Renal pelvis (tissue), 1 donor: ENCODE measurements at regions not wholly inside any gene's neighbourhood (a gene's known extent, or its start where the extent isn't known, plus 50 kb on each side); places are given as distances from the start of the nearest gene placed in this dataset.
"Not testable (repeated sequence)": the region's sequence is repeated elsewhere in the genome, so short reads cannot be mapped to it uniquely, and the experiment has no call there.

Experiments used
- DNase-seq: peaks from one replicate; pipeline ENCODE4 v3.0.0-alpha.2; 2013

DNA sequence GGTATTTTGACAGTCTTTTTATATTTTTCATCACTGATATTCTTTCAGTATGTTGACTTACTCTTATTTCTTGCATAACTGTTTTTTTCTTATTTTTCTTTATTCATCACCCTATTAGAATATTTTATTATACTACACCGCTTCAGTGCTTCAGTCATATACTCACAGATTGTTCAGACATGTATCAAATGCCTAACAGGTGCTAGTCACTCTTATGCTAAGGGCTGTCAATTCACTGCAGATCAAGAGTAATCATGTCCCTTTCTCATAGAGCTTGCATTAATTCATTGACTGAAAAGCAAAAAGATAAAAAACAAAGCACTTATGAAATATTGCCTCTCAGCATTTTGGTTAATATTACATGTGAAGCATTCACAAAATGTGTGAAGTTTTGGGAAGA is 1435.6 kb downstream of the STIM2 start:
- DNase-seq = no peak

DNA sequence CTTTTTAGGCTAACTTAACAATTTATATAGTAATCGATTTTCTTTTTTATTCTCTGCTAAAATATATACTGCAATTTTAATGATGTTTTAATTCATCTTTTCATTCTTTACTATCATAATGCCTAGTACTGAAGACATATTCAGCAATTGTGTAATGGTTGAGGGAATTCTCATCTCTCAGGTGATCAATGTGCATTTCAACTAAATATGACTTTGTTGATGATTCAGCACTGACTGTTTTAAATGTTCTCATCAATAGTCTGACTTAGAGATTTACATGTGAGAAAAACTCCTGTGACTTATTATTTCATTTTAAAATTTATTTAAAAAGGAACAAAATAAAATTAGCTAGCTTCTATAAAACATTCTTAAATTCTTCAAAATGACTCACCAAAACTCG is 1450.3 kb downstream of the STIM2 start:
- no peak for DNase-seq

DNA sequence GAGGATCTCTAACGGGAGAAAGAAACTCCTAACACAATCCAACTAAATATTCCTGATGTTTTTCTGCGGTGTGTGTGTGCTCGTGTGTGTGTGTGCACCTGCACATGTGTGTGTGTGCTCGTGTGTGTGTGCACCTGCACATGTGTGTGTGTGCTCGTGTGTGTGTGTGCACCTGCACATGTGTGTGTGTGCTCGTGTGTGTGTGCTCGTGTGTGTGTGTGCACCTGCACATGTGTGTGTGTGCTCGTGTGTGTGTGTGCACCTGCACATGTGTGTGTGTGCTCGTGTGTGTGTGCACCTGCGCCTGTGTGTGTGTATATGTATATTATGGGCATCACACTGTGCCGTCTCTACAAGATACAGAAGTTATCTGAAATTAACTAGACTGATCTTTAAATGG is 1451.9 kb downstream of the STIM2 start:
- DNase-seq = not testable (repeated sequence)

DNA sequence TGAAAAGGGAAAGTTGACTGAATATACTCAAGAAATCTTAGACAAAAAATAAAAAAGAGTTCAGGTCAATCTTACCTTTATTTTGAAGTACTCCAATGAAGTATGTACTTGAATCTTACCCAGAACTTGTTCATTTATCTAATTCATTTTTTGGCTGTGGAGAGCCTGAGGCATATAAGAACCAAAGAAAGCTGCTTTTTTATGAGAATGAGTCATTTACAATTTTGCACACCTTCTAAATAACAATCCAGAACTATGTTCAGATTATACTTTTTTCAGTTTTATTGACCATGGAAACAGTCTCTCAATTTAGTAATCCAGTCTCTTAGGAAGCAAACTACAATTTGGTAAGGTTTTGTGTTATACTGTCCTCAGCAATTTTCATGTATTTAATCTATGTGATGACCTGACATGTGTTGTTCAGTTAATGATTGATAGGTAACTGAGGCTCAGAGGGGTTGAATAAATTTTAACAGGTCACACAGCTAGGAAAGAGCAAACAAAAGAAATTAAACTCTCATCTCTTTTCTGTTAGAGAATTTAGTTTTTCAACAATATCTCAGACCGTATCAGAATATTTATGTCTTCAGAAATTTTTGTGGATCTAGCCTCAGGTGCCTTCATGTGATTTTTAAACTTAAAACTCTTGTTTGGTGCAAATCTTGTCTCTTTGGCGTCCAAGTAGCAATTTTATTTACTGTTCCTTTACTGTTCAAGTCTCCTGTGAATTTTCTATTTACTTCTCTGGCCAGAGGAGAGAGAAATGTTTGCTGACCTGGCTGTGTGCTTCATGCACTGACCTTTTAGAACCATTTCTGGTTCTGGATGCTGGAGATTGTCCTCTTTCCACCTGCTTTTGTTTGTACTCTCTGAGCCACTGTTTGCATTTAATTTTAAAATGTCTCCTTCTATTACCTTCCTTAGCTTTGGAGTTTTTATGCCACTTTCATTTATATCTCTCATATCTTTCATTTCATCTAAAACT is 1453.4 kb downstream of the STIM2 start:
- DNase-seq = no peak

DNA sequence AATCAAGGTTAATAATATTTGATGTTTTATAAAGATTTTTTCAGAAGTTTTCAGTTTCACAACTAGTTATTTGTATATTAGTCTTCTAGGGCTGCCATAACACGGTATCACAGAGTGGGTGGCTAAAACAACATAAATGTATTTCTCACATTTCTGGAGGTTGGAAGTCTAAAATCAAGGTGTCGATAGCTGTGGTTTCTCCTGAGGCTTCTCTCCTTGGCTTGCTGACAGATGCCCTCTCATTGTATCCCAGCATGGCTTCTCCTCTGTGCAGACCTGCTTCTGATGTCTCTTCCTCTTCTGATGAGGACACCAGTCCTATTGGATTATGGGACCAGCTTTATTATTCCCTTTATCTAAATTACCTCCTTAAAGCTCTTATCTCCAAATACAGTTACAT is 1456.6 kb downstream of the STIM2 start:
- no peak for DNase-seq

DNA sequence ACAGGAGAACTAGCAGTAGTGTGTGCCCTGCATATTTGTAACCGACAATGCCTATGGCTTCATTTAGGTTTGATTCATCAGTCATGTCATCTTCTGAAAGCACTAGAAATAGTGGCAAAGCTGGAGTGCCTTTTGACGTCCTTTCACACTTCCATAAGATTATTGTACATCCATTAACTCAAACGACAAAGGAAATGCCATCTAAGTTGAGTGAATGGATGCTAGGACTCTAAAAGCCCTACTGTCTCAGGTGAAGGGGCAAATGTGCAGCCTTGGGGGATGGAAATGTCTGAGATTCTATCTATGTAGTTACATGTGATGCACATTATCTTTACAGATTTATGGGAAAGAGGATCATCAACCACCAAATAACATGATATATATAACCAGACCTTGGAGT is 1473.6 kb downstream of the STIM2 start:
- no peak for DNase-seq

DNA sequence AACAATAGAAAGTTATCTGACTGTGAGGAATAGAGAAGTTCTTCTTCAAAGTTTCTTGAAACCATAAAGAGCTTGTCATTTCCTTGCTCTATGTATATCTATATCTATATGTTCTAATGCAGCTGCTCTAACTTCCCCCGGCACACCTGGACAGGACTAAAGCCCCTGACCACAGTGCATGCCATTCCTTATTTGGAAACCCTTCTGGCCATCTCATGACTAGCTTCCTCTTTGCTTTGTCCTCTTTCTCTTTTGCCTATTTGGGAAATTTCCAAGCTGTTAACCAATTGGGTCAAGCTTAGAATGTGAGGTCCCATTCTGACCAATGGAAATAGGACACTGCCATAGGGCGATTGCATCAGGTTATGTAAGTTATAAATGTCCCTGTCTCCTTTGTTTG is 1481.1 kb downstream of the STIM2 start:
- DNase-seq = no peak

DNA sequence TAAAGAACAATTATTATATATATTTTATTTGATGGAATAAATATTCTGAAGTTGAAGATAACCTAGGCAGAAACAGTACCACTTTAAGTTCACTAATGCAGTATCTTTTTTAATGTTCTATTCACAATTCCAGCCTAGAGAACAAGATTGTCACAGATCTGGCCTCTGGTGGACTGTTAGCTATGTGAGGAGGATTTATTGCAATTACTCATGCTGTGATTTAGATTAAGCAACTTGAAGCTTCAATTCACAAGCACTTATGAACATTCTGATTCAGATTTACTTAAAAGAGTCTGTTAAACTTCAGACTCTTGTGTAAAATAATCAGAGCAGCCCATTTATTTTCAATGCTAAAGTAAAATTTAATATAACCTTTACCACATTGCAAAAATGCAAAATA is 1489.8 kb downstream of the STIM2 start:
- no peak for DNase-seq

DNA sequence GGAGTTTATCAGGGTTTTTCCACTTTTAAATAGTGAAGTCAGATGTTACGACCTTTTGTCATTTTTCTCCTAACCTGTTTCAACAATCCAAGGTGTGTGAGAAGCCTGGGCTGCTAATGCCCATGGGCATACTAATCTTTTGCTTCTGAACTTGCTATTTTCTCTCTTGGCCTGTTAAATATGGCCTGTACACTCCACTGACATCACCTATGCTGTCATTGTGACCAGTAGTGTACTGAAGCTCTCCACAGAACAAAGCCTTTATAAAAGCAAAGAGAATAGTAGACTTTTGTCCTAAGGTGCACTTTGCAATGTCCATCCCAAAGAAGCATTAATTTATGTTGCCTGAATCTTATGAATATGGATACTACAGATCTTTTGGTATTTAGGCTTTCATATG is 1490.5 kb downstream of the STIM2 start:
- DNase-seq = no peak

DNA sequence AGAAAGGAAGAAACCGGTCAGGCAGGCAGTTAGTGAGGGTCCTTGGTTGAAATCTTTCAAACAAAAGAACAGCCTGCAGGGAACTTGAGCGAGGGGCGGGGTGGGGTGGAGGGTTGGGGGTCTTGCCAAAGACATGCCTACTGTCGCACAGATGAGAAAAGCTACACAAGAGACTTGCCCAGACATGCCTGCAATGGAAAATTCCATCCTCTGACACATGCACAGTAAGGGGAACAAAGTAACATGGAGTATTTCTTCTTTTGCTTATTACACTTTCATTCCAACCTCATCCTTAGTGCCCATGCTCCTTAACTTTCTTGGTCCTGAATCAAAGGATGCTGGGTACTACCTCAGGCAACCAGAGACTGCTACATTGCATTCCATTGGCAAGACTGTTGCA is 1491.2 kb downstream of the STIM2 start:
- DNase-seq = no peak

DNA sequence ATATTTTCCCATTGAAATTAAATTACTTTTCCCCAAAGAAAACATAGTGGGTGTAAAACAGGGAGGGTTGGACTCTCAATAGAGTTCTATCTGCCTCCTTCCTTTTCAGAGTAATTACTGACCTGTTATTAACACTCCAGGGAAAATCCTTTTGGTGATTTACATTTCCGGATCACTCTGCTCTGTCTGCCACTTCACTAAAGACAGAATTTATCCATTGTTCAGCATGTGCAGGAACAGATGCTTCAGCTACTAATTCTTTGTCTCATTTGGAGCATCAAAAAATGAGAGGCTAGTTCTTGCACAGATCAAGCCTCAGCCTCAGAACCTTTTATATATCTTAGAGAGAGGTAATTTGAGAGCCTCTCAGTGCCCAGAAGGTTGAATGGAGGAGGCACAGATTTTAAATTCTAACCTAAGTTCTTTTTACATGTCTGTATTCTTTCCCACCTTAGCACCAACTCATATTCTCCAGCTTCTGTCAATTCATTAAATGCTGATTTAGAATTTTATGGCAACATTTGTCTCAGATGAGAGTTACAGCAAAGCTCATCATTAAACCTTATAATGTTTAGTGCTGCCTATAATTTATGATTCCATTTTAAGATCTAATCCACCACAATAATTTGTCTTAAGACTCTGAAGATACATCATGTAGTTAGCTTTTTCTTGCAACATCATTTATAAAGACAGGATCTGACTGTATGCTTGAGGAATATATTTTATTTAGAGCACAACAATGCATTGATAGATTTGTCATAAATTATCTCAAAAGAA is 1494.4 kb downstream of the STIM2 start:
- DNase-seq = no peak

DNA sequence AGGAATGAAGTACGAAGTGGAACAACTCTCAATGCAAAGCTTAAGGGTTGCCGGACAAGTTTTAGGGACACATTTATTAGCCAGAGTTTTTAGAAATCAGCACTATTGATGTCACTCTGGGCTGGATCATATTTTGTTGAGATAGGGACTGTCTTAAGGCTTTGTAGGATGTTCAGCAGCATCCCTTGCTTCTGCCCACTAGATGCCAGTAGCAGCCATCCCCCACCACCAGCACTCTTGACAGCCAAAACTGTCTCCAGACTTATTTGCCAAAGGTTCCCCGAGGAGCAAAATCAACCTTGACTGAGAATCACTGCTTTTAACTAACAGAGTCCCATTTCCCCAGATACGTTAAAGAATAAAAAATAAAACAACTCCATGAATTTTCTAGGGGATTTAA is 1497.3 kb downstream of the STIM2 start:
- DNase-seq = no peak

DNA sequence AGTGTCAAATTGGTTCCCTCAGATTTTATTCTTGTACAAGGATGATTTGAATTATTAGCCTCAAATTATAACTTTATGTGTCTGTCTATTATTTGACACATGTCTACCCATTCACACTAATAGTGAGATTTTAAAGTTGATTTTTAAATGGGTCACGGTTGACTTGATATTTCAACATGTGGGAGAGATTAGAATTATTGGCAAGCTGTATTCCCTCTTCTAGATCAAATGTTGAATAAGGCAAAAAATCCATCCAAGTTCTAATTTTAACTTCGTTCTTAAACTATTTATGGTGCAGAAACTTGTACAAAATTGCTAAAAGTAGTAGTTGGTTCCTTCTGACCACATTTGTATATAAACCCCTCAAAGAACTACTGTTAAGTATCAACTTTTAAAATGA is 1498.0 kb downstream of the STIM2 start:
- no peak for DNase-seq

DNA sequence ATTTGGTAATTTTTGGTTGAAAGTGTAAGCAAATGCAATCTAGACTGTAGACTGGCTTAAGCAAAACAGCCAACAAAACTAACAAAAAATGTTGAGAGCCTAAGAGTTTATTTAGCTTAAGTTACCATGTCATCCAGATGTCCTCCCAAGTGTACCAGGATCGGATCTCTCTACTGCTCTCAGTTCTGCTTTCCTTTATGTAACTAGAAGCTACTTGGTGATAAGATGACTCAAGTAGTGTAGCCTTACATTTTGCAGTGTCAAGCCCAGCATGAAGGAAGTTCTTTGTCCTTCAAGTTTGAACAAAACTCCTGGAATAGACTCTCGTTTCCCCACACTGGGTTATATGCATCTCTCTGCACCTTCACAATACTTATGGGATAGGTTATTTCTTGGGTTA is 1500.0 kb downstream of the STIM2 start:
- DNase-seq = no peak

DNA sequence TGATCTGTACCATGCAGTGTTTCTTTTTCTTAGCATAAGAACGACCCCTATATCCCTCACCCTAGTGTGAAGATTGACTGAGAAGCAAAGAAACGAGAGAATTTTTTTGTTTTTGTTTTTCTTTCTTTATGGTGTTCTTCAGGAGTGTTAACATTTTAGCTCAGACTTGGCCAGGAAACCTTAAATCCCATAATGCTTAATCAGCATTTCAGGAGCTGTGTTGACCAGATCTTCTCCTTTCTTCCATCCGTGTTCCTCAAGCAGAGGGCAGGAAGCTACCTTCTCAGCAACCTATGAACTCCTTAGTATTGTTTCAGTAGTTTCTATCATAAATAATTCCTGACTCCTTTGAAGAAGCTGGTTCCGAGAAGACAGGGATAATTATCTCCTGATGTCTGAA is 1501.5 kb downstream of the STIM2 start:
- DNase-seq = no peak

DNA sequence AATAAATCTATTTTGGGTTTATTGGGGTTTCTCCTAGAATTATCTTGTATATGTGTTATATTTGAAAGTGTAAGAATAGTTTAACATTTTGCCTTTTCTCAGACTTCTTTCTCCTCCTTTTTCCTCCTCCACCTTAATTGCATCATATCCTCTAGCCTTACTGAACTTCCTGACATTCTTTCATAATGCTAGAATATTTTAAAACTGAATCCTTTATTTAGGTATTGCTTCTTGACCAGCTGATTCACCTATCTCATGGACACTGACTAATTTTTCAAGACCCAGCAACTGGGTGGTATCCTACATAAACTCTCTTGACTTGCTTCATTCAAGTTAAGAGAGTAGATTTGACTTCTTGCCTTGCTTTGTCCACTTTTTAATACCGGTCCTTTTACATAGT is 1508.9 kb downstream of the STIM2 start:
- no peak for DNase-seq

DNA sequence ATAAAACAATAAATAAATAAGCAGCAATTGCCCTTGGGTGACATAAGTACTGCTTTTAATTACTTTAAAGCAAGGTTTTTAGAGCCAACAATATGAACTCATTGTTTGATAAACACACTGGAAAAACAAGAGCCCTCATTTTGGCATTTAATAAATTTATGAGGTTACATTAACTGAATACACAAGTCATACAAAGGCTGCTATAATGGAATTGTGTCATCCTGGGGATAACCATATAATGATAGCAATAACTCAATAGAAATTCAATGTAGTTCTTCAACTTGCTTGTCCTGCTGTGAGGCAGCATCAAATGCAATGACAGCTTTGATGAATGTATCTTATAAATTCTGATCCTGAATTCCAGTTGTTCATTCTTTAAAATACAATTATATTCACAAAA is 1512.5 kb downstream of the STIM2 start:
- no peak for DNase-seq

DNA sequence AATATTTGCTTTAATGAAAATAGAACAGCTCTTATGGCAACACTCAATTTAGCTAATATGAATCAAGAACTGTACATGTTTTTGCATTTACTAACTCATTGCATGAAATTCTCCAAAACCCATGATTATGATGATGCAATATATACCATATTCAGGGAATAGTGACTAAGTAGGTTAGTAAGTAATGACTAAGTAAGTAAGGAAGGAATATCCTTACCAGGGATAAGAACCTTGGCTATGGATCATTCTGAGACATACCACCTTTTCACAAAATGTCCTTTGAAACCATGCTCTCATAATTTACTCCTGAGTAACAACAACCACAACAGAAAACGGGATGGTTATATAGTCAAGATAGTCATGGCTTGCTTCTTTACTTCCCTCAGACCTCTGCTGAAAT is 1513.0 kb downstream of the STIM2 start:
- DNase-seq = no peak

DNA sequence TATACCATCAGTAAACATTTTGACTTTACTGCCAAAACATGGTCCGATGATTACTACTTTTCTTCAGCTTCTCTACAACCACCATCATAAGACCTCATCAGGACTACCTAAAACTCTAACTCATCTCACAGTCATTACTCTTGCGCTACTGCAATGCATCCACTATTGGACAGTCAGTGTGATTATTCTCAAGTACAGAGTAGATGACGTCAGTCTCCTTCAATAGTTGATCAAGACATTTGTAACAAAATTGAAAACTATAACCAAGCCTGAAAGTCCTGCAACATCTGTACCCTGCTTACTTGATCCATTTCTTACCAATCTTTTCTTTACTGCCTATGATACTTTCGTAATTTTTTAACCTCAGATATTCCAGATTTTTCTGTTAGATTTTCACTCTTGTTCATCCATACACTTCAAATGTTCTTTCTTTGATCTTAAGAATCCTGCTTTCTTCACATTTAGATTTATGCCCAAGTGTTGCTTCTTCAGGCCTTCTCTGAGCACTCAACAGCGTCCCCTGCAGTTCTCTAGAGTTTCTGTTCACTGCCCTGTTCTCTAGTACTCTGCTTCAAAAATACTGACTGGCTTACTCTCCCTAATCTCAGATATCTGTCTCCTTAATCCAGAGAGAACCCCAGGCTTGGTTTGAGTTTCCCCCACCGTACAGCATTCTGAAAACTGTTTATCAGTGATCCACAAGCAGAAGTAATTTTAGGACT is 1517.6 kb downstream of the STIM2 start:
- no peak for DNase-seq

DNA sequence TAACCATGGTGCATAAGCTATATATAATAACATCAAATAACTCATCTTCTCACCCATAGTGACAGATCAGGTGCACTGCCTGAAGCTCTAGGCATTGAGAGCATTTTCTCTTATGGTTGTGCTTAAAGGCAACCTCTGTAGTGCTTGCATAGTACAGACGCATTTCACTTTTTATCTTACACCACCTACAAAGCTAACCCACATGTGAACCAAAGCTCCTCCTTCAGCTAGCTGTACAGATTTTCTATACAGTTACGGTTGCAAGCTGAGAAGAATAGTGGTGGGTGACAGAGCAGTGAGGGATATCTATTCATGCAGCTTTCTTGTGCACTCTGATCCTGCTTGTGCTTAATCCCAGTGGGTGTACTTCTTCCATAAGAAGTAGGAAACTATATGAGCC is 1525.2 kb downstream of the STIM2 start:
- DNase-seq = no peak

DNA sequence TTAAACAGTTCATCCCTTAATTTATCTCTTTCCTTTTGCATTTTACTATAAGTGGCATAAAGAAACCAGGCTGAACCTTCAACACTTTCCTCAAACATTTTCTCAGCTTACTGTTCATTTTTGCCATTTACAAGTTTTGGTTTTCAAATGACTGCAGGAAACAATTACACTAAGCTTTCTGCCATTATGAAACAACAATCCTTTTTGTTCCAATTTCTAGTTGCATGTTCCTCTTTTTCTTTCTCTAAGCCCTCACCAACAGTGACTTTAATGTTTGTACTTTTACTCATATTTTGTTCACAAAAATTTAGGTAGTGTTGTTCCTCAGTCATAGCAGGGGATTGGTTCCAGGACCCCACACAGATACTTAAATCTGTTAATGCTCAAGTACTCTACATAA is 1526.1 kb downstream of the STIM2 start:
- no peak for DNase-seq

DNA sequence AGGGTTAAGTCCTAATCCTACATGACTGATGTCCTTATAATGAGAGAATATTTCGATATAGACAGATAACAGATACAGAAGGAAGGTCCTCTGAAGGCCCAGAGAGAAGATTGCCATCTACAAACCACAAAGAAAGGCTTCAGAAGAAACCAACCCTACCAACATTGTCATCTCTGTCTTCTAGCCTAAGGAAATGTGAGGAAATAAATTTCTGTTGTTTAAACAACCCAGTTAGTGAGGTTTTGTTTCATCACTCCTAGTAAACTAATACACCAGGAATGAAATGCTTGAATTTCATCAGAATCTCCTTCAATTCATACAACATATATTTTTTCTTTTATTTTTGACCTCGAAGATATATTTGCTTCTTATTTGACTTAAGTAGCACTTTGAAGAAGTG is 1527.8 kb downstream of the STIM2 start:
- no peak for DNase-seq

DNA sequence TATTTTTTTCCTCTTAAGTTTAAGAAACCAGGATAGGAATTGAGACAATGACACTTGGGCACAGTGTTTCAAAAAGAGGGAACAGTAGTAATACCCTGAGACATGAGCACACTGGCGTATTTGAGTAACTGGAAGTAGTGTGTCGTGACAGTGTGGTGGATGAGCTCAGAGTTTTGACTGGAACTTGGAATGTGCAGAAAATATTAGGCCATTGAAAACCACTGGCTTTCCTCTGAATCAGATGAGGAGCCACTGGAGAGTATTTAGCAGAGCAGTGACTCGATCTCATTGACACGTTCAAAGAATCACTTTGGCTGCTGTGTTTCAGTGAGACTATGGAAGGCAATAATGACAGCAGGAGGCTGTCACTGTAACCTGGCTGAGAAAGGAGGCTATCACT is 1531.2 kb downstream of the STIM2 start:
- DNase-seq = no peak
